Fibroblast of mammary gland (primary cell): ENCODE measurements at regions not wholly inside any gene's neighbourhood (a gene's known extent, or its start where the extent isn't known, plus 50 kb on each side); places are given as distances from the start of the nearest gene placed in this dataset.
"Not testable (repeated sequence)": the region's sequence is repeated elsewhere in the genome, so short reads cannot be mapped to it uniquely, and the experiment has no call there.

Experiments
- DNase-seq: peaks from one replicate; pipeline ENCODE4 v3.0.0-alpha.2; 2010; ENCODE audit warnings: low read depth
- H3K4me3 ChIP-seq: 2 replicates; pipeline ENCODE4 v1.5.1; 2011; ENCODE audit warnings: low read depth, mild to moderate bottlenecking, low read length, moderate library complexity; ENCODE audit not compliant: control insufficient read depth
- TF ChIP-seq, protein P1 (sequence below): conservative IDR thresholded peaks from 2 replicates; pipeline ENCODE4 v1.5.1; 2011; ENCODE audit warnings: low read depth, low read length, inconsistent platforms; ENCODE audit not compliant: control insufficient read depth, insufficient read depth

GRCh38 chr5:120160124-120160895, 303.8 kb upstream of the PRR16 start:
- peak; percentile 93 for DNase-seq

GRCh38 chr5:120162321-120162720, 301.8 kb upstream of the PRR16 start:
- TF ChIP-seq, protein P1, sequence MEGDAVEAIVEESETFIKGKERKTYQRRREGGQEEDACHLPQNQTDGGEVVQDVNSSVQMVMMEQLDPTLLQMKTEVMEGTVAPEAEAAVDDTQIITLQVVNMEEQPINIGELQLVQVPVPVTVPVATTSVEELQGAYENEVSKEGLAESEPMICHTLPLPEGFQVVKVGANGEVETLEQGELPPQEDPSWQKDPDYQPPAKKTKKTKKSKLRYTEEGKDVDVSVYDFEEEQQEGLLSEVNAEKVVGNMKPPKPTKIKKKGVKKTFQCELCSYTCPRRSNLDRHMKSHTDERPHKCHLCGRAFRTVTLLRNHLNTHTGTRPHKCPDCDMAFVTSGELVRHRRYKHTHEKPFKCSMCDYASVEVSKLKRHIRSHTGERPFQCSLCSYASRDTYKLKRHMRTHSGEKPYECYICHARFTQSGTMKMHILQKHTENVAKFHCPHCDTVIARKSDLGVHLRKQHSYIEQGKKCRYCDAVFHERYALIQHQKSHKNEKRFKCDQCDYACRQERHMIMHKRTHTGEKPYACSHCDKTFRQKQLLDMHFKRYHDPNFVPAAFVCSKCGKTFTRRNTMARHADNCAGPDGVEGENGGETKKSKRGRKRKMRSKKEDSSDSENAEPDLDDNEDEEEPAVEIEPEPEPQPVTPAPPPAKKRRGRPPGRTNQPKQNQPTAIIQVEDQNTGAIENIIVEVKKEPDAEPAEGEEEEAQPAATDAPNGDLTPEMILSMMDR, result no peak
- no peak overlapping the region for H3K4me3 ChIP-seq
- DNase-seq, result no peak

More at GRCh38 chr5:120160124-120160895, 303.8 kb upstream of the PRR16 start:
- TF ChIP-seq, protein P1, result no peak
- H3K4me3 ChIP-seq, result no peak overlapping the region

- DNase-seq, result no peak
- no peak overlapping the region for H3K4me3 ChIP-seq
- TF ChIP-seq, protein P1, result no peak
Measured at GRCh38 chr5:120164037-120164436, 300.1 kb upstream of the PRR16 start.

DNA sequence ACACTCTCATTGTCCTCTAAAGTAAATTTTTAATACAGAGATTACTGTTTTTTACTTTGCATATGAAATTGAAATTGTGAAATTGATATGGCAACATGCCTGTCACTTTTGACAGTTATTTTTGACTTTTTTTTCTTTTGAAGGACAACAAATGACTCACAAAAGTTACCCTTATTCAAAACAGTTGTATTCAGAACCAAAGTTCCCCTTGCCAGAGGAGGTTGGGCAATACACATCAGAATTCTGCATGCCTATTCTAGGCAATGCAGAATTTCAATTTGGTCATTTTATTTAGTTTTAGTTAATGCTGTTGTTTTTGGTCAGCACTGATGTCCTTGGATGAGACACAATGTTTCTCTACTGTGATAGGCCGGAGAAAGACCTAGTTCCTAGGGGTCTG, 299.1 kb upstream of the PRR16 start:
- TF ChIP-seq, protein P1, result no peak
- peak; percentile 26 for DNase-seq
- no peak overlapping the region for H3K4me3 ChIP-seq

DNA sequence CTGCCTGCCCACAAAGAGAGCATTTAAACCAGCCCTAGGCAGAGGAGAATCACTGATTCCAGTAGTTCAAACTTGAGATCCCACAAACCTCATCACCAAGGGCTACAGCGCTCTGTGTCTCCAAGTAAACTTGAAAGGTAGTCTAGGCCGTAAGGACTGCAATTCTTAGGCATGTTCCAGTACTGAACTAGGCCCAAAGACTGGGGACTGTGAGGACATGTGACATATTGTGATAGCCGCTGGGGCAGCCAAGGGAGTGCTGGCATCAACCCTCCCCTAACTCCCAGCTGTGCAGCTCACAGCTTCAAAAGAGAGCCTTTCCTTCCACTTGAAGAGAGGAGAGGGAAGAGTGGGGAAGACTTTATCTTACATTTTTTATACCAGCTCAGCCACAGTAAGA, 291.0 kb upstream of the PRR16 start:
- TF ChIP-seq, protein P1, result no peak

DNA sequence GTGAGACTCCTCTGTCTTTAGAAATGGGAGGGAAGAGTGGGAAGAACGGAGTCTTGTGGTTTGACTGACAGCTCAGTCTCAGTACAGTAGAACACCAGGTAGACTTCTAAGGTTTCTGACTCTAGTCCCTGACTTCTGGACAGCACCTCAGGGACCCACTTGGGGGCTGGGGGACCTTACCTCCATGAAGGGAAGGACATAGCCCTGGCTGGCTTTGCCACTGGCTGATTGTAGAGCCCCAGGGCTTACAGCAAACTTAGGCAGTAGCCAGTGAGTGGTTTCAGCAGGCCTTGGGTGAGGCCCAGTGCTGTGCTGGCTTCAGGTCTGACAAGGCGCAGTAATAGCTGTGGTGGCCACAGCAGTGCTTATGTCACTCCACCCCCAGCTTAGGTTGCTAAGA, 290.0 kb upstream of the PRR16 start:
- DNase-seq, result no peak
- H3K4me3 ChIP-seq, result no peak overlapping the region
- TF ChIP-seq, protein P1, result no peak

More for the DNA sequence above, 291.0 kb upstream of the PRR16 start:
- no peak overlapping the region for H3K4me3 ChIP-seq
- DNase-seq, result no peak

DNA sequence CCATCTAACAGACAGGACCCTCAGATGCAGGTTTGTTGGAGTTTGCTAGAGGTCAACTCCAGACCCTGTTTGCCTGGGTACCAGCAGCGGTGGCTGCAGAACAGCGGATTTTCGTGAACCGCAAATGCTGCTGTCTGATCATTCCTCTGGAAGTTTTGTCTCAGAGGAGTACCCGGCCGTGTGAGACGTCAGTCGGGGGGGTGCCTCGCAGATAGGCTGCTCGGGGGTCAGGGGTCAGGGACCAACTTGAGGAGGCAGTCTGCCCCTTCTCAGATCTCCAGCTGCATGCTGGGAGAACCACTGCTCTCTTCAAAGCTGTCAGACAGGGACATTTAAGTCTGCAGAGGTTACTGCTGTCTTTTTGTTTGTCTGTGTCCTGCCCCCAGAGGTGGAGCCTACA, 282.9 kb upstream of the PRR16 start:
- DNase-seq, H3K4me3 ChIP-seq: not testable (repeated sequence)

- H3K4me3 ChIP-seq, DNase-seq: not testable (repeated sequence)
Measured at GRCh38 chr5:120194650-120195049, 269.4 kb upstream of the PRR16 start.
